Ishikawa (cell line): ENCODE measurements at regions not wholly inside any gene's neighbourhood (a gene's known extent, or its start where the extent isn't known, plus 50 kb on each side); places are given as distances from the start of the nearest gene placed in this dataset.

Experiments
- CEBPB ChIP-seq: IDR thresholded peaks from 2 replicates; pipeline ENCODE4 v1.6.1; 2012
- CREB1 ChIP-seq: IDR thresholded peaks from 2 replicates; pipeline ENCODE4 v1.6.1; 2012; ENCODE audit warnings: low read depth
- EGR1 ChIP-seq: IDR thresholded peaks from 2 replicates; pipeline ENCODE4 v1.6.1; 2012
- EP300 ChIP-seq: IDR thresholded peaks from 2 replicates; pipeline ENCODE4 v1.6.1; 2012; ENCODE audit warnings: borderline replicate concordance
- FOXM1 ChIP-seq: IDR thresholded peaks from 2 replicates; pipeline ENCODE4 v1.6.1; 2012; ENCODE audit warnings: low read depth, borderline replicate concordance
- NFIC ChIP-seq: IDR thresholded peaks from 2 replicates; pipeline ENCODE4 v1.6.1; 2012
- RAD21 ChIP-seq: IDR thresholded peaks from 2 replicates; pipeline ENCODE4 v1.6.1; 2012; ENCODE audit warnings: low read depth
- TAF1 ChIP-seq: IDR thresholded peaks from 2 replicates; pipeline ENCODE4 v1.6.1; 2012; ENCODE audit warnings: low read depth, mild to moderate bottlenecking
- TCF12 ChIP-seq: IDR thresholded peaks from 2 replicates; pipeline ENCODE4 v1.6.1; 2012; ENCODE audit warnings: low read depth
- TEAD4 ChIP-seq: IDR thresholded peaks from 2 replicates; pipeline ENCODE4 v1.6.1; 2012
- YY1 ChIP-seq: IDR thresholded peaks from 2 replicates; pipeline ENCODE4 v1.6.1; 2012; ENCODE audit warnings: low read depth
- ZBTB7A ChIP-seq: IDR thresholded peaks from 2 replicates; pipeline ENCODE4 v1.6.1; 2012; ENCODE audit warnings: low read depth
- TF ChIP-seq, protein P1 (sequence below): IDR thresholded peaks from 2 replicates; pipeline ENCODE4 v1.6.1; 2012
- TF ChIP-seq, protein P2 (sequence below): IDR thresholded peaks from 2 replicates; pipeline ENCODE4 v1.6.1; 2012
- TF ChIP-seq, protein P3 (sequence below): IDR thresholded peaks from 2 replicates; pipeline ENCODE4 v1.6.1; 2012; ENCODE audit warnings: low read depth, mild to moderate bottlenecking

DNA sequence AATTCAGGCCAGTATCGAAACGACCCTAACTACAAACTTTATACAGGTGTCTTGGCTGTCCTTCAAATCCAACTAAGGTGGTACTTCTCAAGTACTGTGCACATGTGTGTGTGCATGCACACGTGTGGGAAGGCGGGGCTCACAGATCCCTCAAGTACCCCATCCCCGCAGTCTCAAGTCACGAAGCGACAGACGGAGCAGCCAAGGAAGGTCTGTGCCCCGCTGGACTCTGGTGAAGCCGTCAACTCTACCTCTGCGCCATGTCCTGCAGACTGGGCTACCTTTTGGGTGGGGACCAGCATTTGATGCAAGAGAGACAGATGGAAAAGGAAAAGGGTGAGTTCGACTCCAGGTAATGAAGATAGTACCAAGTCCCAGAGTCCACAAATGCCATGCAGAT, 169.0 kb downstream of the CRYBB2 start:
- TF ChIP-seq NFIC (no peak), FOXM1 (no peak), TEAD4 (no peak), ZBTB7A (no peak), YY1 (no peak), TAF1 (no peak), EP300 (no peak), CREB1 (no peak), RAD21 (no peak), EGR1 (no peak), CEBPB (no peak), TCF12 (no peak)
- TF ChIP-seq, protein P1, sequence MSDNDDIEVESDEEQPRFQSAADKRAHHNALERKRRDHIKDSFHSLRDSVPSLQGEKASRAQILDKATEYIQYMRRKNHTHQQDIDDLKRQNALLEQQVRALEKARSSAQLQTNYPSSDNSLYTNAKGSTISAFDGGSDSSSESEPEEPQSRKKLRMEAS = no peak
- TF ChIP-seq, protein P2, sequence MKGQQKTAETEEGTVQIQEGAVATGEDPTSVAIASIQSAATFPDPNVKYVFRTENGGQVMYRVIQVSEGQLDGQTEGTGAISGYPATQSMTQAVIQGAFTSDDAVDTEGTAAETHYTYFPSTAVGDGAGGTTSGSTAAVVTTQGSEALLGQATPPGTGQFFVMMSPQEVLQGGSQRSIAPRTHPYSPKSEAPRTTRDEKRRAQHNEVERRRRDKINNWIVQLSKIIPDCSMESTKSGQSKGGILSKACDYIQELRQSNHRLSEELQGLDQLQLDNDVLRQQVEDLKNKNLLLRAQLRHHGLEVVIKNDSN = no peak
- TF ChIP-seq, protein P3, sequence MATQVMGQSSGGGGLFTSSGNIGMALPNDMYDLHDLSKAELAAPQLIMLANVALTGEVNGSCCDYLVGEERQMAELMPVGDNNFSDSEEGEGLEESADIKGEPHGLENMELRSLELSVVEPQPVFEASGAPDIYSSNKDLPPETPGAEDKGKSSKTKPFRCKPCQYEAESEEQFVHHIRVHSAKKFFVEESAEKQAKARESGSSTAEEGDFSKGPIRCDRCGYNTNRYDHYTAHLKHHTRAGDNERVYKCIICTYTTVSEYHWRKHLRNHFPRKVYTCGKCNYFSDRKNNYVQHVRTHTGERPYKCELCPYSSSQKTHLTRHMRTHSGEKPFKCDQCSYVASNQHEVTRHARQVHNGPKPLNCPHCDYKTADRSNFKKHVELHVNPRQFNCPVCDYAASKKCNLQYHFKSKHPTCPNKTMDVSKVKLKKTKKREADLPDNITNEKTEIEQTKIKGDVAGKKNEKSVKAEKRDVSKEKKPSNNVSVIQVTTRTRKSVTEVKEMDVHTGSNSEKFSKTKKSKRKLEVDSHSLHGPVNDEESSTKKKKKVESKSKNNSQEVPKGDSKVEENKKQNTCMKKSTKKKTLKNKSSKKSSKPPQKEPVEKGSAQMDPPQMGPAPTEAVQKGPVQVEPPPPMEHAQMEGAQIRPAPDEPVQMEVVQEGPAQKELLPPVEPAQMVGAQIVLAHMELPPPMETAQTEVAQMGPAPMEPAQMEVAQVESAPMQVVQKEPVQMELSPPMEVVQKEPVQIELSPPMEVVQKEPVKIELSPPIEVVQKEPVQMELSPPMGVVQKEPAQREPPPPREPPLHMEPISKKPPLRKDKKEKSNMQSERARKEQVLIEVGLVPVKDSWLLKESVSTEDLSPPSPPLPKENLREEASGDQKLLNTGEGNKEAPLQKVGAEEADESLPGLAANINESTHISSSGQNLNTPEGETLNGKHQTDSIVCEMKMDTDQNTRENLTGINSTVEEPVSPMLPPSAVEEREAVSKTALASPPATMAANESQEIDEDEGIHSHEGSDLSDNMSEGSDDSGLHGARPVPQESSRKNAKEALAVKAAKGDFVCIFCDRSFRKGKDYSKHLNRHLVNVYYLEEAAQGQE = no peak

DNA sequence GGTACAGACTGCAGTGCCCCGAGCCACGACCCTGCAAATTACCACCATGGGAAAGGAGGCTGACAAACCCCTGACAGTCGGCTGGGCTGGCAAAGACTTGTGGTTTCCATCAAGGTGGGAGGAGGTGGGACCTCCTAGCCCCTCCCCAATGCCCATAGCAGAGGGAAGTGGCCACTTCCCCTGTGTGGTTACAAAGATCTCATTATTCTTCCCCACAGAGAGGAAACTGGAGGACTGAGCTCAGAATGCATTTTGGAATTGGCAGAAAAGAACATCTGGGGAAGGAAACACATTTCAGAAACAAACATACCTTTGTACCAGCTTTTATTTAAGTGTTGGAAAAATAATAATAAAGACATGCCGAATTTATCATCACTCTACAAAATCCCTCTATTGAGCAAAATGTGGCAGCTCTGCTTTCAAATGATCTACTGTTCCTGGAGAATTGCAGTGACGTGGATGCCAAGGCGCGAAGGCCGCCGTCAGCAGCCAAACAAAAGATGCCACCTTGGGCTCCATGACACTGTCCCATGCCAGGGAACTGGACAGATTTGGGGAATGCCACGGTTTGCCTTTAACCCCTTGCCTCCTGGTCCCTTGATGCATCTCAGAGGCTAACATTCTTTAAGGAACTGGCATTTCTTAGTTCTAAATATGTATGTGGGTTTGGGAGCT, 169.6 kb downstream of the CRYBB2 start:
- TF ChIP-seq, protein P2 = no peak
- no peak for TF ChIP-seq TAF1
- TF ChIP-seq, protein P1 = no peak
- no peak for TF ChIP-seq CEBPB
- TF ChIP-seq TCF12 = no peak
- TF ChIP-seq FOXM1 = no peak
- no peak for TF ChIP-seq CREB1
- TF ChIP-seq ZBTB7A = no peak
- no peak for TF ChIP-seq RAD21
- no peak for TF ChIP-seq YY1
- TF ChIP-seq NFIC = no peak

DNA sequence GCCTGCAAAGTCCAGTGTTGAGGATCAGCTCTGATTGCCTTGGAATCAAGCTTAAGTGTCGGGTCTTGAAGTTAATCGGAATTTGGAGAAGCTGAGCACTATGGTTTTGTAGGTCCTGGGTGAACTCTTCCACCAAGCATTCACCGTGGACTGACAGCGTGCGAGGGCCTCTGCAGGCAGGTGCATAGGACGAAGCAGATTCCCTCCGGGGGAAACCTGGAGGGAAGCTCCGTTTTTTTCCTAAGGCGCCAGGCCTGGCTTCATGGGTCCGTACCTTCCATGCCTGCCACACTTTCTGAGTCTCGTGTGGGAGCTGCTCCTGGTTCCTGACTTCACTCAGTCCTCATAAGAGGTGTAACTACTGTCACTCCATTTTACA, 170.1 kb downstream of the CRYBB2 start:
- TF ChIP-seq FOXM1 (no peak), NFIC (no peak), TEAD4 (no peak), EGR1 (no peak), EP300 (no peak), ZBTB7A (no peak), CEBPB (no peak), YY1 (no peak), TAF1 (no peak), RAD21 (no peak)
- TF ChIP-seq, protein P3 = no peak
- TF ChIP-seq, protein P2 = no peak

DNA sequence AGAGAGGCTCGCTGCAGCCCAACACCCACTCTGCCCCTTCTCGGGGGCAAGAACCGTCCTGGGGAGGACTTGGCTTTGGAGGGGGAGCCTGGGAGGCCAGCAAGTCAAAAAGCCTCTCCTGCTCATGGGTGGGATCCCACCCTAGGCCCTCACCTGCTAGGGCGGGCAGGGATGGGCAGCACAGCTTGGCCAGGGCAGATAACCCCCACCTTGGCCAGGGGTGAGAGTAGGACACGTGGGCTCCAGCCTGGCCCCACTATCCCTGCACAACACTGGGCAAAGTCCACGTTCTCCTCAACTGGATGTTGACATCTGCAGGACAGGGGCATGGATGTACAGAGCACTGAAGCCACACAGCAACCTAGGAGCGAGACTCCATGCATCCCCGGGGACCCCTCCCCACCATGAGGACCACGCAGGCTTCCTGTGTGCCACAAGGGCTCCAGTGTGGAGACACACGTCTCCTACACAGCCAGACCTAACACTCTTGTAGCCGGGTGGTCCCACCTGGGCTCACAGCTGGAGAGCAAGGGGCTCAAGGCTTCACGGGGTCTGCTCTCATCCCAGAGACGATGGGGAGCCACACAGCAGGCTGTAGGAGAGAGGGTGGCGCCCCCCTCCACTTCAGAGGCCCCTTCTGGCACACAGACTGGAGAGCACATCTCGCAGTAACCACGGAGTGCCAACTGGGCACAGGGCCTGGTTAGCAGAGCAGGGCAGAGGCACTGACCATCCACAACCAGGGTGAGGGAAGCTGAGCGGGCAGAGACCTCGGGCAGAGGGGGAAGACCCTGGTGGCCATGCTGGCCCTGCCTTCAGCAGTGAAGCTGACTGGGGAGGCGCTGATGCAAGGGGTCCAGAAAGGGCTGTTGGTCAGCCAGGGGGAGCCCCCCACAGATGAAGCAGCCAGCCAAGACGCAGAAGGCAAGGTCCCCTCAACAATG, 171.1 kb downstream of the CRYBB2 start:
- TF ChIP-seq EGR1 (no peak), EP300 (no peak), CEBPB (no peak), TAF1 (no peak), ZBTB7A (no peak), CREB1 (no peak), FOXM1 (no peak), TEAD4 (no peak), NFIC (no peak), TCF12 (no peak), RAD21 (no peak), YY1 (no peak)
- TF ChIP-seq, protein P2 = no peak
- TF ChIP-seq, protein P1 = no peak
- TF ChIP-seq, protein P3 = no peak
